NCI-H146 (cell line): ENCODE measurements at regions not wholly inside any gene's neighbourhood (a gene's known extent, or its start where the extent isn't known, plus 50 kb on each side); places are given as distances from the start of the nearest gene placed in this dataset.

Source experiments
- DNase-seq: peaks from one replicate; lab custom pipeline; 2025; lab: John Stamatoyannopoulos, UW

- DNase-seq: no peak
These were observed 134.1 kb upstream of the PRLR start for GRCh38 chr5:35364350-35364749.

GRCh38 chr5:35363387-35363965, 133.2 kb upstream of the PRLR start:
- DNase-seq: no peak

DNA sequence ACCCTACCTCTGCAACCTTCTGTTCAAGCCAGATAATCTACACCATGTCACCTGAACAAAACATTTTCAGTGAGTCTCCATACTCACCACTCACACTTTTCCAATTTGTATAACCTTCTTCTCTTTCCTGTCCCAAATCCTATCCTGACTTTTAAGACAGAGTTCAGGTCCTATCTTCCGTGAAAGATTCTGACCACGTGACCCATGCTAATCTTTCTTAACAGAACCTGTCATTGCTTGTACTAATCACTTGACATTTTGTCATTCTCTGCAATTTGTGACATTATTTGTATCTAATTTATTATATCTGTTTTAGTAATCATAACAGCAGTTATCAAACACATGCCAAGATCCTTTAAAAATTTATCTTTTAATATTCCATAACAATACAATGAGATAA, 132.5 kb upstream of the PRLR start:
- DNase-seq: no peak

GRCh38 chr5:35360671-35361070, 130.4 kb upstream of the PRLR start:
- no peak for DNase-seq

GRCh38 chr5:35359859-35360258, 129.6 kb upstream of the PRLR start:
- DNase-seq: no peak

- DNase-seq: no peak
These were observed 127.7 kb upstream of the PRLR start for GRCh38 chr5:35357973-35358372.

DNA sequence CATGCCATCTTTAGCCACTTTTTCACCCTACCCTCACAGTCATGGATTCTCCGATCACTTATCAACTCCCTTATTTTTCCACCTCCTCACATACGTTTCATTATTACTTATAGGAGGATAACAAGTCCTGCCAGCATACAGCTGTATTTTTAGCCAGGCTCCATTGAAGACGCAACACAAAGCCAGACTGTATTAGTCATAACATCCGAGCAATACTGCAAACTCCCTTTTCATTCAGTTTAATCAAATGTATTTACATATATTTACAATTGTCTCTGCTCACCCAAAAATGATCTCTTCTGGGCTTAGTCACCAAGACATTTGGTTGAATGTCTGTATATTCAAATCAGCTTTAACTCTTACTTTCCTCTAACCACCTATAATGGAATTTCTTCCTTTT, 126.4 kb upstream of the PRLR start:
- DNase-seq: no peak

- DNase-seq: no peak
These were observed 124.5 kb upstream of the PRLR start for GRCh38 chr5:35354751-35355150.

GRCh38 chr5:35345222-35345621, 114.9 kb upstream of the PRLR start:
- no peak for DNase-seq

DNA sequence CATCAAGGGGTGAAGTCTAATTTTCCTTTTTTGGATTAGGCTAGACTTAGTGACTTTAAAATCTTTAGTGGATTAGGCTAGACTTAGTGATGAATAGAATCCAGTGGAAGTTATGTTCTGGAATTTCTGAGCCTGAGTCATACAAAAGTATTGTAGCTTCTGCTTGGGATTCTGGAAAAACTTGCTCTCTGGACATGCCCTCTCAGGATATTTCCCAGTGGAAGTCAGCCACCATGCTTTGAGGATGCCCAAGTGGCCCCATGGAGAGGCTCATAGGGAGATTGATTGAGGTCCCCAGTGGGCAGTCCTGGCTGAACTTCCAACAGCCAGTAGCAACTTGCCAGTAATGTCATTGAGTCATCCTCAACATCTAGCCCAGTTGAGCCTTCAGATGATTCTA, 112.4 kb upstream of the PRLR start:
- no peak for DNase-seq

DNA sequence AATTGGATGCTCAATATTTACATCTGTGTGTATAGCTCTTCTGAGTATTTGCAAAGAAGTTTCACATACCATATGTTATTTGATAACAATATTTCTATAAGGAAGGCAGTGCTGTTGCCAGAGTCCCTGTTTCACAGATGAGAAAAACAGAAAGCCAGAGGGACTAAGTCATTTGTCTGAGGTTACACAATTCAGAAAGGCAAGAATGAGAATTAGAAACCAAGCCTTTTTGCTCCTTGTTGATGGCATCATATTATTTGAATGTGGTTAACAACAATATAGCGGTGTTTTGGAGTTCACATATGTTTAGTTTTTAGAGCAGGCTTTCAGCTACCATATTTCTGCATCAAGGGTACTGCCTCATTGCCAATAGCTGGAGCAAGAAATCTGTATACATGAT, 110.9 kb upstream of the PRLR start:
- DNase-seq: no peak

- no peak for DNase-seq
These were observed 109.4 kb upstream of the PRLR start for GRCh38 chr5:35339616-35340100.

GRCh38 chr5:35339006-35339405, 108.7 kb upstream of the PRLR start:
- no peak for DNase-seq

GRCh38 chr5:35338157-35338453, 107.8 kb upstream of the PRLR start:
- no peak for DNase-seq

DNA sequence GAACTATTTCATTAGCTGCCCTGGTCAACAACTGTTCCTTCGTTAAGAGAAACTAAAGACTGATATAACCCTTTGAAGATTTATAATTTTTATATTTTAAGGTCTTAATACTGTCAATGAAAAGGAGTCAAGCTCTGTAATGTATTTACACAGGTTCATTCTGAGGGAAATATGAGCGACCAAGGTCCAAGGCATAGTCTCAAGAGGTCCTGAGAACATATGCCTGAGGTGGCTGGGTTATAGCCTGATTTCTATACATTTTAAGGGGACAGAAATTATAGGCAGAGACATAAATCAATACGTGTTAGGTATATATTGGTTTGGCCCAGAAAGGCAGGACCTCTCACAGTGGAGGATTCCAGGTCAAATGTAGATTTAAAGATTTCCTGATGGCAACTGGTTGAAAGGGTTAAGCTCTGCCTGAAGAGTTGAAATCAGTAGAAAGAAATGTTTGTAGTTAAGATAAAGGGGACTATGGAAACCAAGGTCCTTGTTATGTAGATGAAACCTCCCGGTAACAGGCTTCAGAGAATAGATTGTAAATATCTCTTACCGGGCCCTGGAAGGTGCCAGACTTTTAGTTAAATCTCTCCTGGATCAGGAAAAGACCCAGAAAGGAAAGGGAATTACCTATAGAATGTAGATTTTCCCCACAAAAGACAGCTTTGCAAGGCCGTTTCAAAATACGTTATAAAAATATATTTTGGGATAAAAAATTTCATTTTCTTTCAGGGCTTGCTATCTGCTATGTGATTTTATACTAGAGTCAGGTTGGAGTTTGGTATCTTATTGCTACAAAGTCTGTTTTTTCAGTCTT, 107.3 kb upstream of the PRLR start:
- DNase-seq: no peak

- no peak for DNase-seq
These were observed 105.9 kb upstream of the PRLR start for GRCh38 chr5:35336230-35336629.

DNA sequence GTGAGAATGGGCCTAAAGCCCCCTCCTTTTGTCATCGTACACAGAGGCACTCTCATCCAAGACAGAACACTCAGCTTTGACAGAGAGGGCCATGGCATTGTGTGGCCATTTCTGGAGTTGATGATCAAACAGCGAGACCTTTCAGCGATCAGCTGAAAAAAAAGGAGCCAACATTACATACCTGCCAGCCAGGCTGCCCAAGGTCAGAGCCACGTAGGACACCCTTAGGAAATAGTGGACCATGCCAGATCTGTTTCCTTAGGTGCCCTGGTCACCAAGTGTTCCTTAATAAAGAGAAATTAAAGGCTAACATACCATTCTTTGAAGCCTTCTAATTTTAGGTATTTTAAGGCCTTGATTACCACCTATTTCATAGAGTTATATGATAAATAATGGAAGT, 105.5 kb upstream of the PRLR start:
- DNase-seq: no peak

DNA sequence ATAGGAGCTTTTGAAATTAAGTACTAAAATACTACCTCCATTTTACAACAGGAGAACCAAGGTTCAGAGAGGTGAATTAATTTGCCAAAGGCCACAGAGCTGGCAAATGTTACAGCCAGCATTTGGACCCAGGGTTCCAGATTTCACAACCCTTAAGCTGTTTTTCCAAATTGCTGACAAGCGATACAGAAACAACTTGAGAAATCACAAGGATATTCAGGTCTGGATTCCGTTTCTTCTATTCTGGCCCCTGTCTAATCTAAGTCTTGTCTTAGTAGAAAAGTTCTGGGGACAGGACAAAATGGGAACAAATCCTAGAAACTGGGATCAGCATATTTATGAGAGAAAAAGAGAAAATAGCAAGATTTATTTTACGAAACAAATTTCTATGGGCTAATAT, 103.1 kb upstream of the PRLR start:
- no peak for DNase-seq

GRCh38 chr5:35331956-35332950, 102.0 kb upstream of the PRLR start:
- DNase-seq: no peak

- no peak for DNase-seq
These were observed 95.5 kb upstream of the PRLR start for GRCh38 chr5:35325836-35326235.

GRCh38 chr5:35324679-35325078, 94.4 kb upstream of the PRLR start:
- no peak for DNase-seq

DNA sequence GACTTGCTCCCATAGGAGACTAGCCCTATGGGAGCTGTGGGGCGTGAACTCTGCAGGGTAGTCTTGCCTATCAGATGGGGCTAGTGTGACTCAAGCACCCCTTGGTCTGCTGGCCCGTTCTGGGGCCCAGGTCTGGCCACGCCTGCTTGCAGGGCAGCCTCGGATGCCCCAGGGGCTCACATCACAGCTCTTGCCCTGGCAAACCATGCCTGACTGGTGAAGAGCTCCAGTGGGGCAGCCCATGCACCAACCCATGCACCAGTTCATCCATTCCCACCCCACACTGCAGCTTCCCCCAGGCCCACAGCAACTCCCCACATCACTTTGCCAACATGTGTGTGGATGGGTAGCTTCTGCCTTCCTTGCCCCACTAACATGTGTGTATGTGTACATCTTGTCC, 93.9 kb upstream of the PRLR start:
- no peak for DNase-seq

DNA sequence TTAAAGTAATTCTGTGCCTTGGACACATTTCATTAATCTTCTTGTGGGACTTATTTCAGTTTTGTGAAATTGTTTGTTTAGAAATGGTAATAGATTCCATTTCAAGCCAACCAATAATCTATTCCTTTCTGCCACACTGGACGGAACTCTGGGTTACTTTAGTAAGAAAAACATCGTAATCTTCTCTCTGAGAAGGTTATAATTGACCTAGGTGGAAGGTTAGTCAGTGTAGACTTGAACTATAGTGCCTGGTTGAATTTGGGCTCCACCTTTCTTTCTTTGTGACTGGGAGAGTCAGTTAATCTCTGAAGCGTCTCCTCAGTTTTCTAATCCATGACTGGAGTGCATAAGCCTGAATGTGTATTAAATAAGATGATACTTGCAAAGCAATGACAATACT, 89.7 kb upstream of the PRLR start:
- DNase-seq: no peak
